ENCODE measurements at regions not wholly inside any gene's neighbourhood (a gene's known extent, or its start where the extent isn't known, plus 50 kb on each side); places are given as distances from the start of the nearest gene placed in this dataset.
A peak's percentile ranks its signal among the peaks of the same experiment; 100 is the strongest.

DNA sequence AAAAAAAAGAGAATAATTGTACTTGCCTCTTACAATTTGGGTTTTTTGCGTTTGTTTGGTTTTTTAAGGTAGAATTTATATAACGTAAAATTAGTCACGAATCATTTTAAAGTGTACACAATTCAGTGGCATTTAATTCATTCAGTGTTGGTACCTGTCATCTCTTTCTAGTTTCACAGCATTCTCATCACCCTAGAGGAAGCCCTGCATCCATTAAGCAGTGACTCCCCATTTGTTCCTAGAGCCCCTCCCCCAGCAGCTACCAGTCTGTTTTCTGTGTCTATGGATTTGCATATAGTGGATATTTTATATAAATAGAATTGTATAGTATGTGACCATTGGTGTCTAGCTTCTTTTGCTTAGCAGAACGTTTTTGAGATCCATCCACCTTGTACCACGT is 233.2 kb upstream of the FMN2 start:
- no peak overlapping the region for H3K27ac ChIP-seq
- TF ChIP-seq CTCF (conservative IDR thresholded peaks at IDR 0.05) = no peak

DNA sequence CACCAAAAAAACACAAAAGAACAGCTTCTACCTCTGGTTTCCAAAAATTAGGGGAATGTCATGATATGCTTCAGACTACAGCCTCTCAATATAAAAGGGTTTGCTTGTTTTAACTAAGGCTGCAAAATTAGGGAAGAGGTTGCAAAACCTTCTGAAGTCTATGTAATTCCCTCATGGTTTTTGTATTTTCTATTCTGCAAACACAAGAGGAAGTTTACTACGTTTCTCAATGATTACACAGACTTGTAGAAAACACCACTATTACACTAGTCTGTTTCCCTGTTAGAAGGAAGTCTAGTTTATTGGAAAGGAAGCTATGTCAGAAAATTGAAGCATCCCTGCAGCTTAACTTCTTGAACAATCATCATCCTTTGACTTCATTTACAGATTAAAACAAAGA is 229.7 kb upstream of the FMN2 start:
- TF ChIP-seq CTCF (conservative IDR thresholded peaks at IDR 0.05) = no peak

DNA sequence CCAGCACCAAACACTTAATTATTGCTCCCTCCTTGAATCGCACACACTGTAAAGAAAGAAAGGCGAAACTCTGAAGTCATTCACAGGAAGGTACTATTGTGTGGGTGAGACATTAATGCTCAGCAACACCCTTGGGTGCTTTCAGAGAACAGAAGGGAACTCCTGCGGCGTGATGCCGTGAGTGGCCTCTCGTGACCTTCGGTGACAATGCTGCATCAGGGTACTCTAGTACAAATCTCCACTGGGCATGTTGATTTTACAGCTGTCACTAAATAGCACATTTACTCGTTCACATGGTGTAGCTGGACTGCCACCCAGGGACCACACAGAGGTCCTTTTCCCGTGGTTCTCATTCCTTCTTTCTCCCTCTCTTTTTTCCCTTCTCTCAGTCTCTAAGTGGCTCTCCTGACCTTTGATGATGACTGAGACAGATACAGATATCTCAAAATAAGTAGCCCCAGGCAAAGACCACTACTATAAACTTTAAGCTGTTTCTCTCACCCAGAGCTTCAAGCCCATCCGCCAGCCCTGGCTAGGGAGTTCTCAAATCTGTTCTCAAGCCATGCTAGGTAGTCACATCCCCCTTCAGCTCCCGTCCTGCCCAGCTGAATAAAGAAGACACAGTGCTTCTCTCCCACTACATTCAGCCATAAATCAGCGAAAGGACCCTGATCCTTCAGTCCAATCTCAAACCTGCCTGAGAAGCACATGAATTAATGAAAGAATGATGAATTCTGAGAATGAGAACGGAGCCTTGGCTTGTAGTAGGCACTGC is 223.4 kb upstream of the FMN2 start:
- peak; percentile 47; the same call in 1 of the 2 replicates for TF ChIP-seq CTCF (conservative IDR thresholded peaks at IDR 0.05)

More for the DNA sequence above, 229.7 kb upstream of the FMN2 start:
- no peak overlapping the region for H3K27ac ChIP-seq

GRCh38 chr1:239870194-239870593 is 221.5 kb upstream of the FMN2 start:
- no peak overlapping the region for H3K27ac ChIP-seq
- no peak for TF ChIP-seq CTCF (conservative IDR thresholded peaks at IDR 0.05)

More for the DNA sequence above, 223.4 kb upstream of the FMN2 start:
- no peak overlapping the region for H3K27ac ChIP-seq

DNA sequence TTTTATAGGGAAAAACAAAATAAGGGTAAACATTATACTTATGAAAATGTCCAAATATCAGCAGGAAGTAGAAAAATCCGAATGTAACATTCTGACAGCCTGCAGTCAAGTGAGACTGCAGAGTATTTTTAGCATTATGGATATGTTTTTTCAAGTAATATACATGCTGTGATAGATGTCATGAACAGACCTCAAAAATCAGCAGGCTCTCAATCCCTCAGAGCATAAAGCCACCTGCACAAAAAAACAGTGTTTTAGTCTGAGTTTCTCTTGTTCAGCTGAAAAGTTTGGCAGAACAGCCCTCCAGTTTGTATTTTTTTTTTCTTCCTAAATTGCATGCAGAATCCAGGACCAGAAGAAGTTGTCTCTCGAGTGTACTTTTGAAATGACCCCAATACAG is 219.1 kb upstream of the FMN2 start:
- no peak for TF ChIP-seq CTCF (conservative IDR thresholded peaks at IDR 0.05)

DNA sequence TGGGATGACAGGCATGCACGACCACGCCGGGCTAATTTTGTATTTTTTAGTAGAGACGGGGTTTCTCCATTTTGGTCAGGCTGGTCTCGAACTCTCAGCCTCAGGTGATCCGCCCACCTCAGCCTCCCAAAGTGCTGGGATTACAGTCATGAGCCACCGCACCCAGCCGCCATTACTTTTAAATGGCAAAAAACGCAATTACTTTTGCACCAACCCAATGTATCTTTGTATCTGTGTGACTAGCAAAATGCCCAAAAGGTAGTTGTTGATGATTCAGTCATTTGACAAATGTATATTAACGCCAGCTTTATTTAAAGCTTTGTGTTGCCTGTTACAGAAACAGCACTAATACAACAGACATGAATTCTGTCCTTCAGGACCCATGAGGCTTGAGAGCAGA is 216.9 kb upstream of the FMN2 start:
- no peak overlapping the region for H3K27ac ChIP-seq
- TF ChIP-seq CTCF (conservative IDR thresholded peaks at IDR 0.05) = no peak

More for the DNA sequence above, 219.1 kb upstream of the FMN2 start:
- no peak overlapping the region for H3K27ac ChIP-seq

- TF ChIP-seq CTCF (conservative IDR thresholded peaks at IDR 0.05) = no peak
- peak overlapping the region; percentile 70 for H3K27ac ChIP-seq
Measured at GRCh38 chr1:239879321-239880170, 212.1 kb upstream of the FMN2 start.
